HUDEP-2 (cell line): ENCODE measurements at regions not wholly inside any gene's neighbourhood (a gene's known extent, or its start where the extent isn't known, plus 50 kb on each side); places are given as distances from the start of the nearest gene placed in this dataset.
"Not testable (repeated sequence)": the region's sequence is repeated elsewhere in the genome, so short reads cannot be mapped to it uniquely, and the experiment has no call there.

Source experiments
- DNase-seq, 76 experiments: peaks; one replicate each; lab custom pipeline; 2025; ENCODE audit not compliant: unreplicated experiment in 76 of 76; lab: John Stamatoyannopoulos, UW

GRCh38 chr10:61063034-61063433, 119.0 kb upstream of the RHOBTB1 start:
- no peak for DNase-seq

GRCh38 chr10:61061923-61062504, 118.0 kb upstream of the RHOBTB1 start:
- no peak for DNase-seq

GRCh38 chr10:61059636-61060035, 115.7 kb upstream of the RHOBTB1 start:
- no peak for DNase-seq

GRCh38 chr10:61052469-61053205, 108.7 kb upstream of the RHOBTB1 start:
- DNase-seq: no peak

GRCh38 chr10:61051344-61051743, 107.4 kb upstream of the RHOBTB1 start:
- no peak for DNase-seq

GRCh38 chr10:61050120-61050745, 106.2 kb upstream of the RHOBTB1 start:
- DNase-seq: no peak

GRCh38 chr10:61049386-61049785, 105.4 kb upstream of the RHOBTB1 start:
- DNase-seq: no peak

- no peak for DNase-seq
Measured at GRCh38 chr10:61047788-61048560, 104.0 kb upstream of the RHOBTB1 start.

- DNase-seq: no peak
Measured at GRCh38 chr10:61047081-61047480, 103.1 kb upstream of the RHOBTB1 start.

- DNase-seq: not testable (repeated sequence)
Measured at GRCh38 chr10:61045480-61045879, 101.5 kb upstream of the RHOBTB1 start.

GRCh38 chr10:61042533-61042932, 98.5 kb upstream of the RHOBTB1 start:
- no peak for DNase-seq

GRCh38 chr10:61040399-61041016, 96.5 kb upstream of the RHOBTB1 start:
- DNase-seq: no peak

GRCh38 chr10:61039868-61040267, 95.9 kb upstream of the RHOBTB1 start:
- no peak for DNase-seq

GRCh38 chr10:61037261-61037830, 93.4 kb upstream of the RHOBTB1 start:
- DNase-seq: not testable (repeated sequence)

GRCh38 chr10:61036148-61036547, 92.2 kb upstream of the RHOBTB1 start:
- not testable (repeated sequence) for DNase-seq

- DNase-seq: no peak
Measured at GRCh38 chr10:61031341-61031740, 87.4 kb upstream of the RHOBTB1 start.

- DNase-seq: no peak
Measured at GRCh38 chr10:61029411-61029810, 85.4 kb upstream of the RHOBTB1 start.

GRCh38 chr10:61028861-61029361, 84.9 kb upstream of the RHOBTB1 start:
- DNase-seq: no peak

- peak in 1 of 76 experiments; percentile 0 for DNase-seq
Measured at GRCh38 chr10:61024856-61025201, 80.8 kb upstream of the RHOBTB1 start.

GRCh38 chr10:61024151-61024855, 80.3 kb upstream of the RHOBTB1 start:
- DNase-seq: no peak
